HCT116 (cell line): ENCODE measurements at regions not wholly inside any gene's neighbourhood (a gene's known extent, or its start where the extent isn't known, plus 50 kb on each side); places are given as distances from the start of the nearest gene placed in this dataset.

ENCODE experiments used
- ATAC-seq: fragments of 200-7000 bp; cut with Tn5 transposase; 2 replicates; pipeline ENCODE4 v1.9.1; 2020; ENCODE audit warnings: mild to moderate bottlenecking, moderate library complexity
- BruUV-seq: library from RNA; stranded (reverse); fragments of 400-500 nt; replicated peaks from 2 replicates; lab custom pipeline; 2021; lab: Mats Ljungman, UMichigan
- CTCF ChIA-PET: fragments of 300-600 bp; sonication (Branson Sonifier 250); formaldehyde crosslinking; loops from one replicate; lab custom pipeline; 2021; ENCODE audit warnings: antibody characterized with exemption; lab: Charles Lee
- POLR2A ChIA-PET: fragments of 300-600, 350-600 bp; sonication (Branson Sonifier 250); formaldehyde crosslinking; loops from one replicate; lab custom pipeline; 2021; ENCODE audit warnings: antibody characterized with exemption; lab: Charles Lee
- RAD21 ChIA-PET, 2 experiments: fragments of 300-600 bp; sonication (Branson Sonifier 250); formaldehyde crosslinking; loops; one replicate each; lab custom pipeline; 2023; ENCODE audit warnings: low total read pairs in 2 of 2; ENCODE audit not compliant: uncharacterized antibody in 2 of 2, unreplicated experiment in 2 of 2, low non-redundant PET in 1 of 2; lab: Charles Lee
- DNase-seq: peaks from one replicate; pipeline ENCODE4 v3.0.0-alpha.2; 2010; ENCODE audit warnings: low read depth, low spot score
- H2AFZ ChIP-seq: fragments of 200-600 bp; shearing (Covaris generic), sonication (generic); 2 replicates; pipeline ENCODE4 v1.6.1; 2017; ENCODE audit warnings: low read depth, mixed run types, mixed read lengths, antibody characterized with exemption, low read length; ENCODE audit not compliant: poor library complexity, severe bottlenecking
- H3K27ac ChIP-seq: 2 replicates; pipeline ENCODE4 v1.5.1; 2012; ENCODE audit warnings: low read depth, low read length
- H3K27me3 ChIP-seq: fragments of 200-600 bp; sonication (generic); 2 replicates; pipeline ENCODE4 v1.6.1; 2016; ENCODE audit warnings: mixed run types, low read length, mixed read lengths; ENCODE audit not compliant: insufficient read depth
- H3K36me3 ChIP-seq, 2 experiments: fragments of 200-500 bp in 1 of 2; fragments of 200-600 bp in 1 of 2; sonication (Bioruptor generic) in 1 of 2; sonication (generic) in 1 of 2; 2 replicates each; pipeline versions ENCODE4 v1.5.1 to v1.6.1; 2014 to 2016; ENCODE audit warnings: low read length in 2 of 2, inconsistent platforms in 1 of 2, mixed read lengths in 1 of 2, mixed run types in 1 of 2; ENCODE audit not compliant: insufficient read depth in 2 of 2, control insufficient read depth in 1 of 2
- H3K4me1 ChIP-seq, 2 experiments: fragments of 200-600 bp in 1 of 2; sonication (generic) in 1 of 2; 2 replicates each; pipeline versions ENCODE4 v1.5.1 to v1.6.1; 2012 to 2017; ENCODE audit warnings: low read length in 2 of 2, inconsistent platforms in 1 of 2, mild to moderate bottlenecking in 1 of 2, mixed read lengths in 1 of 2, mixed run types in 1 of 2, moderate library complexity in 1 of 2; ENCODE audit not compliant: insufficient read depth in 2 of 2, control insufficient read depth in 1 of 2
- H3K4me2 ChIP-seq: fragments of 200-600 bp; sonication (generic); 2 replicates; pipeline ENCODE4 v1.6.1; 2017; ENCODE audit warnings: mixed run types, low read length, mixed read lengths
- H3K4me3 ChIP-seq, 2 experiments: fragments of 200-600 bp in 1 of 2; sonication (generic) in 1 of 2; replicated peaks in 1 of 2; 2 replicates each; pipeline ENCODE4 v1.5.1; 2011 to 2016; ENCODE audit warnings: low read length in 2 of 2, control low read depth in 1 of 2, low read depth in 1 of 2, mild to moderate bottlenecking in 1 of 2, mixed read lengths in 1 of 2, mixed run types in 1 of 2
- H3K79me2 ChIP-seq: fragments of 200-600 bp; sonication (generic); 2 replicates; pipeline ENCODE4 v1.6.1; 2017; ENCODE audit warnings: mild to moderate bottlenecking, mixed run types, low read length, moderate library complexity, mixed read lengths; ENCODE audit not compliant: insufficient read depth
- H3K9ac ChIP-seq: fragments of 200-600 bp; sonication (generic); 2 replicates; pipeline ENCODE4 v1.6.1; 2016; ENCODE audit warnings: low read length, mixed read lengths
- H3K9me2 ChIP-seq: fragments of 200-600 bp; sonication (generic), shearing (Covaris generic); 2 replicates; pipeline ENCODE4 v1.6.1; 2017; ENCODE audit warnings: mixed run types, mild to moderate bottlenecking, moderate library complexity; ENCODE audit not compliant: insufficient read depth
- H3K9me3 ChIP-seq, 2 experiments: fragments of 200-500 bp in 1 of 2; fragments of 200-600 bp in 1 of 2; sonication (Bioruptor generic) in 1 of 2; sonication (generic) in 1 of 2; 2 replicates each; pipeline ENCODE4 v1.6.1; 2014 to 2017; ENCODE audit warnings: low read length in 2 of 2, mixed read lengths in 2 of 2, inconsistent platforms in 1 of 2, low read depth in 1 of 2, mild to moderate bottlenecking in 1 of 2, mixed run types in 1 of 2, moderate library complexity in 1 of 2; ENCODE audit not compliant: control insufficient read depth in 1 of 2, insufficient read depth in 1 of 2
- H4K20me1 ChIP-seq: fragments of 200-600 bp; sonication (generic), shearing (Covaris generic); 2 replicates; pipeline ENCODE4 v1.6.1; 2017; ENCODE audit warnings: mixed run types, mild to moderate bottlenecking, moderate library complexity; ENCODE audit not compliant: insufficient read depth
- ATF3 ChIP-seq: IDR thresholded peaks from 2 replicates; pipeline ENCODE4 v1.6.1; 2012
- CTCF ChIP-seq, 3 experiments: fragments of 200-600 bp in 1 of 3; sonication (generic) in 1 of 3; IDR thresholded peaks in 2 of 3; conservative IDR thresholded peaks in 1 of 3; 2 replicates each; pipeline ENCODE4 v1.5.1; 2012 to 2017; ENCODE audit warnings: low read depth in 2 of 3, low read length in 2 of 3, antibody characterized with exemption in 1 of 3, borderline replicate concordance in 1 of 3, control low read depth in 1 of 3, mild to moderate bottlenecking in 1 of 3, mixed read lengths in 1 of 3, mixed run types in 1 of 3, moderate library complexity in 1 of 3; ENCODE audit not compliant: insufficient read depth in 1 of 3
- EGR1 ChIP-seq: IDR thresholded peaks from 2 replicates; pipeline ENCODE4 v1.6.1; 2012; ENCODE audit warnings: low read depth
- EZH2 ChIP-seq: fragments of 200-600 bp; sonication (generic); IDR thresholded peaks from 2 replicates; pipeline ENCODE4 v1.6.1; 2017; ENCODE audit warnings: antibody characterized with exemption, mixed run types
- EZH2phosphoT487 ChIP-seq: fragments of 200-600 bp; IDR thresholded peaks from 2 replicates; pipeline ENCODE4 v1.6.1; 2018; ENCODE audit warnings: antibody characterized with exemption, borderline replicate concordance
- JUND ChIP-seq: IDR thresholded peaks from 2 replicates; pipeline ENCODE4 v1.6.1; 2012
- MAX ChIP-seq: IDR thresholded peaks from 2 replicates; pipeline ENCODE4 v1.6.1; 2012
- POLR2AphosphoS5 ChIP-seq: IDR thresholded peaks from 2 replicates; pipeline ENCODE4 v1.6.1; 2011; ENCODE audit warnings: mild to moderate bottlenecking, low read depth, low read length, moderate library complexity
- RAD21 ChIP-seq: IDR thresholded peaks from 2 replicates; pipeline ENCODE4 v1.6.1; 2012; ENCODE audit warnings: low read depth, mild to moderate bottlenecking
- SIN3A ChIP-seq: IDR thresholded peaks from 2 replicates; pipeline ENCODE4 v1.6.1; 2012; ENCODE audit warnings: low read depth
- SP1 ChIP-seq: IDR thresholded peaks from 2 replicates; pipeline ENCODE4 v1.6.1; 2012; ENCODE audit warnings: low read depth
- SRF ChIP-seq: IDR thresholded peaks from 2 replicates; pipeline ENCODE4 v1.6.1; 2012; ENCODE audit warnings: low read depth
- TCF7L2 ChIP-seq: IDR thresholded peaks from 2 replicates; pipeline ENCODE4 v1.7.0; 2011; ENCODE audit warnings: borderline replicate concordance, inconsistent platforms; ENCODE audit not compliant: insufficient read depth, insufficient read length; ENCODE audit errors: extremely low read depth
- ZNF274 ChIP-seq: fragments of 200-500 bp; sonication (Bioruptor generic); IDR thresholded peaks from 2 replicates; pipeline ENCODE4 v1.6.1; 2014; ENCODE audit warnings: mild to moderate bottlenecking, low read depth, low read length, inconsistent platforms
- intact Hi-C: fragments of 100-400 bp; cut with micrococcal nuclease; formaldehyde crosslinking; loops from 2 replicates; pipeline ENCODE4 v1.10.0; 2022
- TF ChIP-seq, protein P1 (sequence below): IDR thresholded peaks from 2 replicates; pipeline ENCODE4 v1.6.1; 2012; ENCODE audit warnings: low read depth

DNA sequence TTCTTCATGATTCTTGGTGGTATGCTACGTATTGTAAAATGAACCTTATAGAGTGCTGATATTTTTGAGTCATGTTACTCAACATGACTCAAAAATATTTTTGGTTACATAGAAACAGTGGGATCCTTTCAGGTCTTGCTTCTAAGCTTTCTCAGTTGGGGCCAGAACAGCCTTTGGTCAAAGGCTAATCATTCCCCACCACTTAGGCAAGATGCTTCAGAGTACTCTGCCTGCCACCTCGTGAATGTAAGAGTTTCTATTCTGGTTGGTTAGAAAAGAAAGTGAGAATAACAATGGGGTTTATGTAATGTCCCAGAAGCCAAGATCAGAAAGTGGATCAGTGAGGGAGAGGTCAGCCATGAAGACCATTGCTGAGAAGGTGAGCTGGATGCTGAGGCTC is 327.8 kb downstream of the TCERG1L start:
- BruUV-seq = no TSS peak
- H3K4me1 ChIP-seq = no peaks in the 10 kb centered on the region
- no peaks in the 10 kb centered on the region for H3K27me3 ChIP-seq
- H3K27ac ChIP-seq = no peak overlapping the region
- no peaks in the 10 kb centered on the region for H3K9me3 ChIP-seq
- no peak overlapping the region for H2AFZ ChIP-seq
- no peaks in the 10 kb centered on the region for H3K36me3 ChIP-seq
- no peak overlapping the region for H3K4me2 ChIP-seq
- POLR2A ChIA-PET = no interaction called here
- no peak for TF ChIP-seq TCF7L2
- TF ChIP-seq ATF3 = no peak
- TF ChIP-seq SP1 = no peak
- no peak for TF ChIP-seq ZNF274
- TF ChIP-seq SIN3A = no peak
- no peak for TF ChIP-seq SRF
- no peak for TF ChIP-seq EGR1
- no peak for TF ChIP-seq MAX
- no peak for TF ChIP-seq RAD21
- no peak for TF ChIP-seq EZH2
- no peak for TF ChIP-seq JUND
- TF ChIP-seq CTCF (IDR thresholded peaks at IDR 0.05 in 2 of 3, conservative IDR thresholded peaks at IDR 0.05 in 1 of 3; ENCODE audit: borderline replicate concordance in 1 of 3, insufficient read depth in 1 of 3, low read depth in 2 of 3, low read length in 2 of 3) = no peak
- no peak for TF ChIP-seq POLR2AphosphoS5
- TF ChIP-seq EZH2phosphoT487 = no peak
- TF ChIP-seq, protein P1, sequence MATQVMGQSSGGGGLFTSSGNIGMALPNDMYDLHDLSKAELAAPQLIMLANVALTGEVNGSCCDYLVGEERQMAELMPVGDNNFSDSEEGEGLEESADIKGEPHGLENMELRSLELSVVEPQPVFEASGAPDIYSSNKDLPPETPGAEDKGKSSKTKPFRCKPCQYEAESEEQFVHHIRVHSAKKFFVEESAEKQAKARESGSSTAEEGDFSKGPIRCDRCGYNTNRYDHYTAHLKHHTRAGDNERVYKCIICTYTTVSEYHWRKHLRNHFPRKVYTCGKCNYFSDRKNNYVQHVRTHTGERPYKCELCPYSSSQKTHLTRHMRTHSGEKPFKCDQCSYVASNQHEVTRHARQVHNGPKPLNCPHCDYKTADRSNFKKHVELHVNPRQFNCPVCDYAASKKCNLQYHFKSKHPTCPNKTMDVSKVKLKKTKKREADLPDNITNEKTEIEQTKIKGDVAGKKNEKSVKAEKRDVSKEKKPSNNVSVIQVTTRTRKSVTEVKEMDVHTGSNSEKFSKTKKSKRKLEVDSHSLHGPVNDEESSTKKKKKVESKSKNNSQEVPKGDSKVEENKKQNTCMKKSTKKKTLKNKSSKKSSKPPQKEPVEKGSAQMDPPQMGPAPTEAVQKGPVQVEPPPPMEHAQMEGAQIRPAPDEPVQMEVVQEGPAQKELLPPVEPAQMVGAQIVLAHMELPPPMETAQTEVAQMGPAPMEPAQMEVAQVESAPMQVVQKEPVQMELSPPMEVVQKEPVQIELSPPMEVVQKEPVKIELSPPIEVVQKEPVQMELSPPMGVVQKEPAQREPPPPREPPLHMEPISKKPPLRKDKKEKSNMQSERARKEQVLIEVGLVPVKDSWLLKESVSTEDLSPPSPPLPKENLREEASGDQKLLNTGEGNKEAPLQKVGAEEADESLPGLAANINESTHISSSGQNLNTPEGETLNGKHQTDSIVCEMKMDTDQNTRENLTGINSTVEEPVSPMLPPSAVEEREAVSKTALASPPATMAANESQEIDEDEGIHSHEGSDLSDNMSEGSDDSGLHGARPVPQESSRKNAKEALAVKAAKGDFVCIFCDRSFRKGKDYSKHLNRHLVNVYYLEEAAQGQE = no peak
- H3K9me2 ChIP-seq = no peaks in the 10 kb centered on the region
- no peak overlapping the region for H3K9ac ChIP-seq
- DNase-seq = no peak
- no peaks in the 10 kb centered on the region for H4K20me1 ChIP-seq
- intact Hi-C loops = no loop called here
- CTCF ChIA-PET = no interaction called here
- no peaks in the 10 kb centered on the region for H3K79me2 ChIP-seq
- no peak for ATAC-seq
- RAD21 ChIA-PET = no interaction called here
- no peak overlapping the region for H3K4me3 ChIP-seq
